Activated CD8-positive, alpha-beta T cell treated with anti-CD3 and anti-CD28 coated beads for 36 hours (primary cell): ENCODE measurements at regions not wholly inside any gene's neighbourhood (a gene's known extent, or its start where the extent isn't known, plus 50 kb on each side); places are given as distances from the start of the nearest gene placed in this dataset.

Experiments used
- ATAC-seq: fragments of 200-7000 bp; cut with Tn5 transposase; one replicate; pipeline ENCODE4 v1.10.0; 2021; ENCODE audit warnings: mild to moderate bottlenecking, moderate library complexity
- CTCF ChIA-PET: fragments of 350-600 bp; sonication (Branson Sonifier 250); formaldehyde crosslinking; loops from one replicate; lab custom pipeline; 2021; ENCODE audit warnings: antibody characterized with exemption; lab: Charles Lee
- POLR2A ChIA-PET: fragments of 350-600 bp; sonication (Branson Sonifier 250); formaldehyde crosslinking; loops from one replicate; lab custom pipeline; 2021; ENCODE audit warnings: antibody characterized with exemption; lab: Charles Lee
- DNase-seq: peaks from one replicate; pipeline ENCODE4 v3.0.0-alpha.2; 2020
- H3K27ac Mint-ChIP-seq: one replicate; pipeline ENCODE4 v1.8.0; 2021; ENCODE audit warnings: mild to moderate bottlenecking, mixed read lengths
- H3K27me3 Mint-ChIP-seq: one replicate; pipeline ENCODE4 v1.8.0; 2021; ENCODE audit warnings: mixed read lengths
- H3K36me3 Mint-ChIP-seq: one replicate; pipeline ENCODE4 v1.8.0; 2021; ENCODE audit warnings: low read depth, mixed read lengths
- H3K4me1 Mint-ChIP-seq: one replicate; pipeline ENCODE4 v1.8.0; 2021; ENCODE audit warnings: low read depth, mixed read lengths
- H3K4me3 Mint-ChIP-seq: one replicate; pipeline ENCODE4 v1.8.0; 2021; ENCODE audit warnings: mild to moderate bottlenecking, moderate library complexity, mixed read lengths
- H3K9me3 Mint-ChIP-seq: one replicate; pipeline ENCODE4 v1.8.0; 2021; ENCODE audit warnings: mixed read lengths
- CTCF ChIP-seq: fragments of 200-600 bp; IDR thresholded peaks from one replicate; pipeline ENCODE4 v1.8.0; 2022; ENCODE audit warnings: antibody characterized with exemption, mild to moderate bottlenecking
- intact Hi-C: fragments of 100-400 bp; cut with micrococcal nuclease; formaldehyde crosslinking; loops from one replicate; pipeline ENCODE4 v1.10.0; 2022

- ATAC-seq: no peak
- H3K9me3 Mint-ChIP-seq: no peaks in the 10 kb centered on the region
- H3K4me3 Mint-ChIP-seq: no peak overlapping the region
- CTCF ChIA-PET: no interaction called here
- no peaks in the 10 kb centered on the region for H3K36me3 Mint-ChIP-seq
- H3K27me3 Mint-ChIP-seq: peaks cover under 1% of the 10 kb centered on the region
- TF ChIP-seq CTCF: no peak
- POLR2A ChIA-PET: no interaction called here
- DNase-seq: no peak
- no peaks in the 10 kb centered on the region for H3K4me1 Mint-ChIP-seq
- intact Hi-C loops: no loop called here
- no peak overlapping the region for H3K27ac Mint-ChIP-seq
Observed at GRCh38 chr5:124816381-124816780, 69.9 kb upstream of the ZNF608 start.

- no peaks in the 10 kb centered on the region for H3K4me1 Mint-ChIP-seq
- CTCF ChIA-PET: no interaction called here
- DNase-seq: no peak
Observed at GRCh38 chr5:124819201-124819600, 72.8 kb upstream of the ZNF608 start.

GRCh38 chr5:124822647-124823046 is 76.2 kb upstream of the ZNF608 start:
- no peaks in the 10 kb centered on the region for H3K9me3 Mint-ChIP-seq
- peaks cover 2% of the 10 kb centered on the region for H3K27me3 Mint-ChIP-seq
- H3K27ac Mint-ChIP-seq: no peak overlapping the region
- intact Hi-C loops: no loop called here
- ChIA-PET POLR2A (no interaction called here), CTCF (no interaction called here)
- no peak for TF ChIP-seq CTCF
- H3K36me3 Mint-ChIP-seq: no peaks in the 10 kb centered on the region
- no peaks in the 10 kb centered on the region for H3K4me1 Mint-ChIP-seq
- no peak for DNase-seq
- H3K4me3 Mint-ChIP-seq: no peak overlapping the region
- ATAC-seq: no peak

More at GRCh38 chr5:124819201-124819600, 72.8 kb upstream of the ZNF608 start:
- no peak for TF ChIP-seq CTCF
- intact Hi-C loops: no loop called here
- peaks cover 2% of the 10 kb centered on the region for H3K27me3 Mint-ChIP-seq
- no peaks in the 10 kb centered on the region for H3K9me3 Mint-ChIP-seq
- no peaks in the 10 kb centered on the region for H3K36me3 Mint-ChIP-seq
- POLR2A ChIA-PET: no interaction called here
- no peak for ATAC-seq
- H3K27ac Mint-ChIP-seq: no peak overlapping the region
- no peak overlapping the region for H3K4me3 Mint-ChIP-seq

- no peaks in the 10 kb centered on the region for H3K36me3 Mint-ChIP-seq
- H3K9me3 Mint-ChIP-seq: no peaks in the 10 kb centered on the region
- H3K4me1 Mint-ChIP-seq: no peaks in the 10 kb centered on the region
- ATAC-seq: no peak
- H3K27ac Mint-ChIP-seq: no peak overlapping the region
- H3K4me3 Mint-ChIP-seq: no peak overlapping the region
- DNase-seq: no peak
- peaks cover 2% of the 10 kb centered on the region for H3K27me3 Mint-ChIP-seq
- CTCF ChIA-PET: no interaction called here
- POLR2A ChIA-PET: no interaction called here
- intact Hi-C loops: no loop called here
- no peak for TF ChIP-seq CTCF
Observed at GRCh38 chr5:124823380-124823779, 76.9 kb upstream of the ZNF608 start.

GRCh38 chr5:124824637-124825158 is 78.3 kb upstream of the ZNF608 start:
- ChIA-PET CTCF (no interaction called here), POLR2A (no interaction called here)
- intact Hi-C loops: no loop called here
- no peak for DNase-seq
- no peak overlapping the region for H3K27ac Mint-ChIP-seq
- H3K4me1 Mint-ChIP-seq: no peaks in the 10 kb centered on the region
- ATAC-seq: no peak
- TF ChIP-seq CTCF: no peak
- H3K9me3 Mint-ChIP-seq: no peaks in the 10 kb centered on the region
- H3K4me3 Mint-ChIP-seq: no peak overlapping the region
- H3K27me3 Mint-ChIP-seq: peaks cover 2% of the 10 kb centered on the region
- no peaks in the 10 kb centered on the region for H3K36me3 Mint-ChIP-seq
